Activated CD8-positive, alpha-beta T cell treated with anti-CD3 and anti-CD28 coated beads, Interleukin-2, amount 10 ng/mL, durations not matched to agents 7 days and 5 days (primary cell): ENCODE measurements at regions not wholly inside any gene's neighbourhood (a gene's known extent, or its start where the extent isn't known, plus 50 kb on each side); places are given as distances from the start of the nearest gene placed in this dataset.
"Not testable (repeated sequence)": the region's sequence is repeated elsewhere in the genome, so short reads cannot be mapped to it uniquely, and the experiment has no call there.

Experiments used
- ATAC-seq: fragments of 150-1000 bp; cut with Tn5 transposase; one replicate; pipeline ENCODE4 v1.10.0; 2021; ENCODE audit warnings: moderate library complexity
- CTCF ChIA-PET: fragments of 350-600 bp; sonication (Branson Sonifier 250); formaldehyde crosslinking; loops from one replicate; lab custom pipeline; 2021; ENCODE audit warnings: antibody characterized with exemption; lab: Charles Lee
- POLR2A ChIA-PET: fragments of 350-600 bp; sonication (Branson Sonifier 250); formaldehyde crosslinking; loops from one replicate; lab custom pipeline; 2021; ENCODE audit warnings: antibody characterized with exemption; lab: Charles Lee
- DNase-seq: peaks from one replicate; pipeline ENCODE4 v3.0.0-alpha.2; 2020
- H3K27ac Mint-ChIP-seq: one replicate; pipeline ENCODE4 v1.8.0; 2021; ENCODE audit warnings: mild to moderate bottlenecking, mixed read lengths
- H3K27me3 Mint-ChIP-seq: one replicate; pipeline ENCODE4 v1.8.0; 2021; ENCODE audit warnings: low read depth, mixed read lengths
- H3K36me3 Mint-ChIP-seq: one replicate; pipeline ENCODE4 v1.8.0; 2021; ENCODE audit warnings: low read depth, mixed read lengths
- H3K4me1 Mint-ChIP-seq: one replicate; pipeline ENCODE4 v1.8.0; 2021; ENCODE audit warnings: low read depth, mixed read lengths
- H3K4me3 Mint-ChIP-seq: one replicate; pipeline ENCODE4 v1.8.0; 2021; ENCODE audit warnings: mild to moderate bottlenecking, mixed read lengths
- H3K9me3 Mint-ChIP-seq: one replicate; pipeline ENCODE4 v1.8.0; 2022; ENCODE audit warnings: mixed read lengths; ENCODE audit not compliant: insufficient read depth

- H3K36me3 Mint-ChIP-seq = no peaks in the 10 kb centered on the region
- ATAC-seq (no peak), DNase-seq (no peak)
- H3K4me3 Mint-ChIP-seq = no peak overlapping the region
- no peaks in the 10 kb centered on the region for H3K27me3 Mint-ChIP-seq
- H3K27ac Mint-ChIP-seq = no peak overlapping the region
- H3K4me1 Mint-ChIP-seq = no peaks in the 10 kb centered on the region
- ChIA-PET POLR2A (no interaction called here), CTCF (no interaction called here)
- no peaks in the 10 kb centered on the region for H3K9me3 Mint-ChIP-seq
Measured at GRCh38 chr2:187640926-187641510, 86.8 kb upstream of the TFPI start.

GRCh38 chr2:187642498-187642897 lies 88.3 kb upstream of the TFPI start:
- Mint-ChIP-seq H3K27me3 (no peaks in the 10 kb centered on the region), H3K4me1 (no peaks in the 10 kb centered on the region)

GRCh38 chr2:187644486-187644885 lies 90.3 kb upstream of the TFPI start:
- H3K36me3 Mint-ChIP-seq = no peaks in the 10 kb centered on the region
- ChIA-PET CTCF (no interaction called here), POLR2A (no interaction called here)
- ATAC-seq (no peak), DNase-seq (no peak)
- no peak overlapping the region for H3K4me3 Mint-ChIP-seq
- H3K27me3 Mint-ChIP-seq = no peaks in the 10 kb centered on the region
- H3K9me3 Mint-ChIP-seq = no peaks in the 10 kb centered on the region
- no peak overlapping the region for H3K27ac Mint-ChIP-seq
- H3K4me1 Mint-ChIP-seq = no peaks in the 10 kb centered on the region

More at GRCh38 chr2:187642498-187642897, 88.3 kb upstream of the TFPI start:
- CTCF ChIA-PET = no interaction called here
- no peaks in the 10 kb centered on the region for H3K9me3 Mint-ChIP-seq
- no peak for ATAC-seq
- DNase-seq = no peak
- POLR2A ChIA-PET = no interaction called here
- H3K4me3 Mint-ChIP-seq = no peak overlapping the region
- no peak overlapping the region for H3K27ac Mint-ChIP-seq
- H3K36me3 Mint-ChIP-seq = no peaks in the 10 kb centered on the region

- ChIA-PET CTCF (no interaction called here), POLR2A (no interaction called here)
- H3K27me3 Mint-ChIP-seq = no peaks in the 10 kb centered on the region
- no peaks in the 10 kb centered on the region for H3K36me3 Mint-ChIP-seq
- no peaks in the 10 kb centered on the region for H3K4me1 Mint-ChIP-seq
- no peak overlapping the region for H3K27ac Mint-ChIP-seq
- no peak for ATAC-seq
- H3K9me3 Mint-ChIP-seq = no peaks in the 10 kb centered on the region
- H3K4me3 Mint-ChIP-seq = no peak overlapping the region
- DNase-seq = no peak
Measured at GRCh38 chr2:187644981-187645380, 90.7 kb upstream of the TFPI start.

GRCh38 chr2:187646556-187646955 lies 92.3 kb upstream of the TFPI start:
- Mint-ChIP-seq H3K4me1 (no peaks in the 10 kb centered on the region), H3K27ac (no peak overlapping the region), H3K27me3 (no peaks in the 10 kb centered on the region), H3K9me3 (no peaks in the 10 kb centered on the region), H3K36me3 (no peaks in the 10 kb centered on the region), H3K4me3 (no peak overlapping the region)
- DNase-seq (no peak), ATAC-seq (no peak)
- POLR2A ChIA-PET = no interaction called here
- CTCF ChIA-PET = no interaction called here

GRCh38 chr2:187654535-187654934 lies 100.3 kb upstream of the TFPI start:
- H3K27me3 Mint-ChIP-seq = no peaks in the 10 kb centered on the region
- ChIA-PET CTCF (no interaction called here), POLR2A (no interaction called here)
- no peak overlapping the region for H3K4me3 Mint-ChIP-seq
- DNase-seq (no peak), ATAC-seq (no peak)
- H3K4me1 Mint-ChIP-seq = no peaks in the 10 kb centered on the region
- H3K27ac Mint-ChIP-seq = no peak overlapping the region
- no peaks in the 10 kb centered on the region for H3K9me3 Mint-ChIP-seq
- no peaks in the 10 kb centered on the region for H3K36me3 Mint-ChIP-seq

GRCh38 chr2:187655001-187655400 lies 100.8 kb upstream of the TFPI start:
- Mint-ChIP-seq H3K27ac (no peak overlapping the region), H3K4me3 (no peak overlapping the region), H3K4me1 (no peaks in the 10 kb centered on the region), H3K27me3 (no peaks in the 10 kb centered on the region), H3K36me3 (no peaks in the 10 kb centered on the region), H3K9me3 (no peaks in the 10 kb centered on the region)
- ChIA-PET CTCF (no interaction called here), POLR2A (no interaction called here)
- ATAC-seq = no peak
- no peak for DNase-seq

GRCh38 chr2:187656123-187656522 lies 101.9 kb upstream of the TFPI start:
- no peaks in the 10 kb centered on the region for H3K36me3 Mint-ChIP-seq
- CTCF ChIA-PET = no interaction called here
- ATAC-seq = no peak
- peaks cover 3% of the 10 kb centered on the region for H3K9me3 Mint-ChIP-seq
- no peak overlapping the region for H3K4me3 Mint-ChIP-seq
- H3K4me1 Mint-ChIP-seq = no peaks in the 10 kb centered on the region
- POLR2A ChIA-PET = no interaction called here
- no peaks in the 10 kb centered on the region for H3K27me3 Mint-ChIP-seq
- no peak overlapping the region for H3K27ac Mint-ChIP-seq
- DNase-seq = no peak

GRCh38 chr2:187658952-187659525 lies 104.8 kb upstream of the TFPI start:
- CTCF ChIA-PET = no interaction called here
- no peak for DNase-seq
- no peak overlapping the region for H3K27ac Mint-ChIP-seq
- no peak for ATAC-seq
- POLR2A ChIA-PET = interaction anchor here (0.7 kb wide), 1 partner anchor 193 kb away, joined by 4 read pairs; no protein-coding TSS in a partner anchor
- H3K4me1 Mint-ChIP-seq = no peaks in the 10 kb centered on the region
- H3K9me3 Mint-ChIP-seq = peaks cover 3% of the 10 kb centered on the region
- no peaks in the 10 kb centered on the region for H3K36me3 Mint-ChIP-seq
- H3K27me3 Mint-ChIP-seq = no peaks in the 10 kb centered on the region
- H3K4me3 Mint-ChIP-seq = no peak overlapping the region

- H3K36me3 Mint-ChIP-seq, H3K27me3 Mint-ChIP-seq, H3K9me3 Mint-ChIP-seq, H3K4me1 Mint-ChIP-seq, DNase-seq, CTCF ChIA-PET, ATAC-seq, H3K4me3 Mint-ChIP-seq, POLR2A ChIA-PET, H3K27ac Mint-ChIP-seq: not testable (repeated sequence)
Measured at GRCh38 chr2:187676050-187676449, 121.8 kb upstream of the TFPI start.

- POLR2A ChIA-PET = no interaction called here
- ATAC-seq (no peak), DNase-seq (no peak)
- no peaks in the 10 kb centered on the region for H3K9me3 Mint-ChIP-seq
- H3K4me3 Mint-ChIP-seq = no peak overlapping the region
- no peaks in the 10 kb centered on the region for H3K27me3 Mint-ChIP-seq
- no peaks in the 10 kb centered on the region for H3K36me3 Mint-ChIP-seq
- H3K27ac Mint-ChIP-seq = no peak overlapping the region
- no peaks in the 10 kb centered on the region for H3K4me1 Mint-ChIP-seq
- CTCF ChIA-PET = no interaction called here
Measured at GRCh38 chr2:187679454-187679853, 125.2 kb upstream of the TFPI start.

GRCh38 chr2:187684174-187684573 lies 129.9 kb upstream of the TFPI start:
- H3K9me3 Mint-ChIP-seq = no peaks in the 10 kb centered on the region
- no peak for ATAC-seq
- CTCF ChIA-PET = no interaction called here

More at GRCh38 chr2:187684174-187684573, 129.9 kb upstream of the TFPI start:
- no peak overlapping the region for H3K4me3 Mint-ChIP-seq
- H3K27me3 Mint-ChIP-seq = no peaks in the 10 kb centered on the region
- H3K36me3 Mint-ChIP-seq = no peaks in the 10 kb centered on the region
- H3K4me1 Mint-ChIP-seq = no peaks in the 10 kb centered on the region
- no peak overlapping the region for H3K27ac Mint-ChIP-seq
- DNase-seq = no peak
- POLR2A ChIA-PET = no interaction called here
